GM23248 (cell line): ENCODE measurements at regions not wholly inside any gene's neighbourhood (a gene's known extent, or its start where the extent isn't known, plus 50 kb on each side); places are given as distances from the start of the nearest gene placed in this dataset.

Source experiments
- DNase-seq: peaks from one replicate; pipeline ENCODE4 v3.0.0-alpha.2; 2015
- H2AFZ ChIP-seq: fragments of 200-600 bp; sonication (generic); 2 replicates; pipeline ENCODE4 v1.6.1; 2016; ENCODE audit warnings: antibody characterized with exemption
- H3F3A ChIP-seq: fragments of 200-600 bp; sonication (generic); 2 replicates; pipeline ENCODE4 v1.6.1; 2016; ENCODE audit warnings: mild to moderate bottlenecking, antibody characterized with exemption, mixed run types; ENCODE audit not compliant: insufficient read depth
- H3K27ac ChIP-seq: fragments of 200-600 bp; sonication (generic); 2 replicates; pipeline ENCODE4 v1.5.1; 2016; ENCODE audit warnings: mild to moderate bottlenecking
- H3K27me3 ChIP-seq: fragments of 200-600 bp; sonication (generic); replicated peaks from 2 replicates; pipeline ENCODE4 v1.6.1; 2016; ENCODE audit warnings: mild to moderate bottlenecking; ENCODE audit not compliant: insufficient read depth
- H3K36me3 ChIP-seq: fragments of 200-600 bp; sonication (generic); 2 replicates; pipeline ENCODE4 v1.6.1; 2016; ENCODE audit warnings: low read depth, mild to moderate bottlenecking
- H3K4me1 ChIP-seq: fragments of 200-600 bp; sonication (generic); 2 replicates; pipeline ENCODE4 v1.6.1; 2016; ENCODE audit warnings: mild to moderate bottlenecking; ENCODE audit not compliant: insufficient read depth
- H3K4me2 ChIP-seq: fragments of 200-600 bp; sonication (generic); one replicate; pipeline ENCODE4 v1.6.1; 2016; ENCODE audit warnings: mild to moderate bottlenecking; ENCODE audit not compliant: unreplicated experiment
- H3K4me3 ChIP-seq: fragments of 200-600 bp; sonication (generic); 2 replicates; pipeline ENCODE4 v1.5.1; 2016; ENCODE audit warnings: mild to moderate bottlenecking
- H3K79me2 ChIP-seq: fragments of 200-600 bp; sonication (generic); 2 replicates; pipeline ENCODE4 v1.6.1; 2016; ENCODE audit warnings: mild to moderate bottlenecking; ENCODE audit not compliant: insufficient read depth
- H3K9ac ChIP-seq: fragments of 200-600 bp; sonication (generic); 2 replicates; pipeline ENCODE4 v1.6.1; 2016; ENCODE audit warnings: mild to moderate bottlenecking
- H3K9me2 ChIP-seq: fragments of 200-600 bp; sonication (generic); 2 replicates; pipeline ENCODE4 v1.6.1; 2016; ENCODE audit warnings: mixed run types, mild to moderate bottlenecking, moderate library complexity; ENCODE audit not compliant: insufficient read depth
- H3K9me3 ChIP-seq: fragments of 200-600 bp; sonication (generic); one replicate; pipeline ENCODE4 v1.6.1; 2017; ENCODE audit warnings: low read depth
- H4K20me1 ChIP-seq: fragments of 200-600 bp; sonication (generic); 2 replicates; pipeline ENCODE4 v1.6.0; 2016; ENCODE audit not compliant: insufficient read depth
- EZH2 ChIP-seq: fragments of 200-600 bp; sonication (generic); IDR thresholded peaks from 2 replicates; pipeline ENCODE4 v1.6.1; 2018; ENCODE audit warnings: antibody characterized with exemption, mild to moderate bottlenecking; ENCODE audit not compliant: insufficient read depth, poor library complexity, severe bottlenecking
- EZH2phosphoT487 ChIP-seq: fragments of 200-600 bp; sonication (generic); IDR thresholded peaks from 2 replicates; pipeline ENCODE4 v1.6.1; 2018; ENCODE audit warnings: antibody characterized with exemption, moderate library complexity, mild to moderate bottlenecking, low read depth; ENCODE audit not compliant: insufficient read depth
- WGBS, 2 experiments: methylation state at CpG; one replicate each; pipeline ENCODE4 v1.1.6; 2015 to 2017; ENCODE audit warnings: low lambda C conversion rate in 2 of 2, low coverage in 1 of 2; ENCODE audit errors: missing lambda C conversion rate in 2 of 2; 5-methylcytosine and 5-hydroxymethylcytosine counted together
- in situ Hi-C: fragments of 300-500 bp; cut with MboI; formaldehyde crosslinking; loops from 2 replicates; pipeline ENCODE4 v1.15.0; 2020

DNA sequence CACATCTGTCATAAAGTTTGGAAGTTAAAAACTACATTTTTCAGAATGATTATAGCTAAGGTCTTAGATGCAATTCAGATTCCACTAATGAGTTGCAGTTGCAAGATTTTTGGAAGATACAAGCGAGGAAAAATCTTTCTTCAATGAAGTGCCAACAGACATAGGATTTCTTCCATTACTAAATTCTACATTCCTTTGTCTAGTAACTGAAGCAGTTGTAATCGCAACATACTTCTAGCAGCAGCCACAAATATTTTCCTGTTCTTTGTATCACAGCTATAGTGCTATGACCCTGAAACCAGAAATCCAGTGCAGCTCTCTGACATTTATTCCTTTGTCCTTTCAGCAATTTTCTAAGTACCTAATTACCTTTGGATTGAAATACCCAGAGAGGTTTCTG, 225.2 kb upstream of the SLIT2 start:
- 21% methylated on average over 2 of the region's 2 CpGs for WGBS, 2 experiments
- Histone ChIP-seq H3K9ac (no peak overlapping the region), H2AFZ (no peak overlapping the region), H3F3A (peaks cover 19% of the 10 kb centered on the region), H3K4me3 (peak overlapping the region; percentile 3; the same call in 1 of the 2 replicates), H3K4me1 (peaks cover 38% of the 10 kb centered on the region), H3K4me2 (peak overlapping the region; percentile 34), H3K79me2 (no peaks in the 10 kb centered on the region), H3K27ac (peak overlapping the region; percentile 24; the same call in 1 of the 2 replicates), H3K9me2 (no peaks in the 10 kb centered on the region), H3K9me3 (no peaks in the 10 kb centered on the region), H3K27me3 (no peaks in the 10 kb centered on the region), H4K20me1 (no peaks in the 10 kb centered on the region), H3K36me3 (no peaks in the 10 kb centered on the region)
- DNase-seq: peak; percentile 63
- TF ChIP-seq EZH2 (no peak), EZH2phosphoT487 (no peak)
- in situ Hi-C loops: no loop called here

DNA sequence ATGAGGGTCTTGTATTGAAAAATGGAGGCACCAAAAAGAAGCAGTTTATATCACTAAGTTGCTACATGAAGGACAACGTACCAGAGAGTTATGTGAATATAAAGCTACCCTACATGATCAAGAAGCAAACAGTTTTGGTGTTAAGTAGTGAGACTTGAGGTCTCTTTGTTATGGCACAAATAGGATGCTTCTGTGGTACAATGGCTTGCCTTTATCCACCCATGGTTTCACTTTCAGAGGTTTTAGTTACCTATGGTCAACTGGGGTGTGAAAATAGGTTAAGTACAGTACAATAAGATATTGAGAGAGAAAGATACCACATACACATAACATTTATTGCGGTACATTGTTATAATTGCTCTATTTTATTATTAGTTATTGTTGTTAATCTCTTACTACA, 229.2 kb upstream of the SLIT2 start:
- Histone ChIP-seq H3K79me2 (no peaks in the 10 kb centered on the region), H3K9me2 (no peaks in the 10 kb centered on the region), H3K4me1 (peaks cover 39% of the 10 kb centered on the region), H2AFZ (no peak overlapping the region), H3K9ac (no peak overlapping the region), H3K9me3 (no peaks in the 10 kb centered on the region), H3F3A (peaks cover 31% of the 10 kb centered on the region), H3K36me3 (no peaks in the 10 kb centered on the region), H4K20me1 (no peaks in the 10 kb centered on the region), H3K4me2 (no peak overlapping the region), H3K4me3 (no peak overlapping the region), H3K27me3 (no peaks in the 10 kb centered on the region), H3K27ac (no peak overlapping the region)
- no peak for DNase-seq
- WGBS, 2 experiments: 88 to 90% methylated on average over 2 of the region's 2 CpGs
- in situ Hi-C loops: no loop called here
- TF ChIP-seq EZH2: no peak

DNA sequence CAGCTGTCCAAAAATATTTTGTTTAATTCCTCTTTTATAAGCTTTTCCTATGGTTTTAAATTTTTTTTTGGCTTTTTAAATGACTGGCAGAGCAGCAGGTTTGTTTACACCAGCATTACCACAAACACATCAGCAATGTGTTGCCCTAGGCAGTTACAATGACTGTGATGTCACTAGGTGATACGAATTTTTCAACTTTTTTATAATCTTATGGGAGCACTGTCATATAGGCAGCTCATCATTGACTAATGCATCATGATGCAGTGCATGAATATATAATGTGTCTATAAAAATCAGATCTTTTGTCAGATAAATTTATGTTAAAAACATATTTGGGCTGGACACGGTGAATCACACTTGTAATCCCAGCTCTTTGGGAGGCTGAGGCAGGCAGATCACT, 231.6 kb upstream of the SLIT2 start:
- no peak overlapping the region for H3K4me2 ChIP-seq
- no peak overlapping the region for H3K27ac ChIP-seq
- TF ChIP-seq EZH2: no peak
- no peak for TF ChIP-seq EZH2phosphoT487
- H2AFZ ChIP-seq: no peak overlapping the region
- in situ Hi-C loops: no loop called here
- 88 to 92% methylated on average over 2 of the region's 2 CpGs for WGBS, 2 experiments
- no peaks in the 10 kb centered on the region for H3K9me3 ChIP-seq
- no peak for DNase-seq
- H3K79me2 ChIP-seq: no peaks in the 10 kb centered on the region
- H3K36me3 ChIP-seq: no peaks in the 10 kb centered on the region
- peaks cover 34% of the 10 kb centered on the region for H3F3A ChIP-seq
- H3K27me3 ChIP-seq: no peaks in the 10 kb centered on the region
- H3K9ac ChIP-seq: no peak overlapping the region
- H4K20me1 ChIP-seq: no peaks in the 10 kb centered on the region
- H3K9me2 ChIP-seq: no peaks in the 10 kb centered on the region
- peaks cover 32% of the 10 kb centered on the region for H3K4me1 ChIP-seq
- no peak overlapping the region for H3K4me3 ChIP-seq

DNA sequence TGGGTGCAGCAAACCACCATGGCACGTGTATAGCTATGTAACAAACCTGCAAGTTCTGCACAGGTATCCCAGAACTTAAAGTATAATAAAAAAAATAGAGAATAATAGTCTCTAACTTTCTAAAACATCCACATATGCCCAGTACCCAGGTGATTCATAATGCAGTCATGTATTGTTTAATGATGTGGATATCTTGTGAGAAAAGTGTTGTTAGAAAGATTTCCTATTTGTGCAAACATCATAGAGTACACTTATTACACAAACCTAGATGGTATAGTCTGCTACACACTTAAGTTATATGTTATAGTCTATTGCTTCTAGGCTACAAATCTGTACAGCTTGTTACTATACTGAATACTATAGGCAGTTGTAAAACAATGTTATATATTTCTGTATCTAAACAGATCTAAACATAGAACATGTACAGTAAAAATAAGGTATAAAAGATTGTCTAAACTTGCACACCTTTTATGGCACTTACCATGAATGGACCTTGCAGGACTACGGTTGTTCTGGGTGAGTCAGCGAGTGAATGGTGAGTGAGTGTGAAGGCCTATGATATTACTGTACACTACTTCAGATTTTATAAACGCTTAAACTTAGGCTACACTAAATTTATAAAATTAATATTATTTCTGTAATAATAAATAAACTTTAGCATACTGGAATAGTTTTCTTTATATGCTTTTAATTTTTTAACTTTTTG, 232.2 kb upstream of the SLIT2 start:
- Histone ChIP-seq H3K9me2 (no peaks in the 10 kb centered on the region), H3K79me2 (no peaks in the 10 kb centered on the region), H3K27me3 (no peaks in the 10 kb centered on the region), H3K9me3 (no peaks in the 10 kb centered on the region), H3K4me1 (peaks cover 32% of the 10 kb centered on the region), H3K9ac (no peak overlapping the region), H3K27ac (no peak overlapping the region), H3K4me3 (no peak overlapping the region), H2AFZ (no peak overlapping the region), H4K20me1 (no peaks in the 10 kb centered on the region), H3K36me3 (no peaks in the 10 kb centered on the region), H3K4me2 (peak overlapping the region; percentile 29), H3F3A (peaks cover 34% of the 10 kb centered on the region)
- no peak for TF ChIP-seq EZH2phosphoT487
- no peak for TF ChIP-seq EZH2
- WGBS, 2 experiments: 59 to 61% methylated on average over 4 of the region's 4 CpGs
- in situ Hi-C loops: no loop called here
- DNase-seq: peak; percentile 59
